H54 (cell line): ENCODE measurements at regions not wholly inside any gene's neighbourhood (a gene's known extent, or its start where the extent isn't known, plus 50 kb on each side); places are given as distances from the start of the nearest gene placed in this dataset.
"Not testable (repeated sequence)": the region's sequence is repeated elsewhere in the genome, so short reads cannot be mapped to it uniquely, and the experiment has no call there.

Experiments
- DNase-seq: peaks from one replicate; pipeline ENCODE4 v3.0.0; 2011; ENCODE audit warnings: low spot score, mixed read lengths; ENCODE audit not compliant: insufficient read length
- FAIRE-seq: peaks from 3 replicates; lab custom pipeline; 2011; peaks lifted over from hg19 to GRCh38; lab: Jason Lieb, UNC
- POLR2A ChIP-seq: IDR thresholded peaks from 2 replicates; pipeline ENCODE4 v1.6.1; 2011; ENCODE audit warnings: low read depth, mild to moderate bottlenecking, low read length

DNA sequence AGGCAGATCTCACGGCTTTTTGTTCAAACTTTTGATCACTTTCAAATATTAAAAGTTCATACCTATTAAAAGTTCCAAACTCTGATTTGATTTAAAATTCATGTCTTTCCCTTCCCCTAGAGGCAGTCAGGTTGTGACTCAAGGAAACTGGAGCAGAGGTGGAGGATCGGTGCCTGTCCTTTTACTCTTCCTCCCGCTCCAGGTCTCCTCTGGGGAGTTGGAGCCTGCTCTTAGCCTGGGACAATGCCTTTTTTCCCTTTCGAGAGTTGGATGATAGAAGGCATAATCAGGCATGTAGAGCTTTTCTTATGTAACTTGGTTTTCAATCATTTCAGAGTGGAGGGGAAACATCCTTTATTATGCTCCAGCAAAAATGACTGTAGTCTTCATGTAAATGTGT, 1706.1 kb upstream of the CELF4 start:
- FAIRE-seq (no peak), DNase-seq (no peak)
- no peak for TF ChIP-seq POLR2A

DNA sequence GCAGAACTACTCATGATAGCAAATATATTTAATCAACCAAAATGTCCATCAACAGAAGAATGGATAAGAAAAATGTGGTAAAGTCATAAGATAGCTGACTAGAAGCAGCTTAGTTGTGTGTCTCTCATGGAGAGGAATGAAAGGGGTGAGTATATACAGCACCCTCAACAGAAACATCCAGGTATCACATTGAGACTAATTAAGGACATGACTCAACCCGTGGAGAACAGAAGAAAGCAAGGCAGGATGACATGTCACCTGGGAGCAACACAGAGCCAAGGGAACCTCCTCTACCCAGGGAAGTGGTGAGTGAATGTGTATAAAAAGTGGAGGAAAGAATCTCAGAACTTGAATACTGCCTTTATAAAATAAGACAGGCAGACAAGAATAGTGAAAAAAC, 1695.0 kb upstream of the CELF4 start:
- no peak for FAIRE-seq
- TF ChIP-seq POLR2A, result no peak

DNA sequence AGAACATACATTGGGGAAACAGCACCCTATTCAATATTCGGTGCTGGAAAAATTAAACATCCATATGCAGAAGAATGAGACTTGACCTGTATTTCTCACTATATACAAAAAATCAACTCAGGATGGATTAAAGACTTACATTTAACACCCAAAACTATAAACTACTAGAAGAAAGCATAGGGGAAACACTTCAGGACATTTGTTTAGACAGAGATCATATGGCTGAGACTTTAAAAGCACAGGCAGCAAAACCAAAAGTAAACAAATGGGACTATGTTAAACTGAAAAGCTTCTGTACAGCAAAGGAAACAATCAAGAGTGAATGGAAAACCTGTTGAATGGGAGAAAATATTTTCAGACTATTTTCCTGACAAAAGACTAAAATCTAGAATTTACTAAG, 1694.1 kb upstream of the CELF4 start:
- FAIRE-seq (no peak), DNase-seq (no peak)
- TF ChIP-seq POLR2A, result no peak

More for the DNA sequence above, 1695.0 kb upstream of the CELF4 start:
- no peak for DNase-seq

DNA sequence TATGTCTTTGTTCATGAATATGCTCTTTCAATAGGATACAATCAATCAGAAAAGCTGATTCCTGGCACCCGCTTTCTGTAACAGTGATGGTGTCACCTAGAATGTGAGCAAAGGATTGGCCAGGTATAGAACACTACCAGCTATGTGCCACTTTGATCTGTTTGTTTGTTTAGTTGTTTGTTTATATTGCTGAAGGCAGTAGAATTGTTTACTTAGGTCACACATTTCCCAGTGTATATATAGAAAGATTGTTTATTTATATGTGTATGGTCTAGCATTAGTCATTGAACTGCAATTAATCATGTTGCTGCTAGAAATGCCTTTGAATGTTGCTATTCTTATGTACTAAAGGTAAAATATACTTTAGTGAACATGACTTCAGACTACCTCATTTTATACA, 1678.6 kb upstream of the CELF4 start:
- FAIRE-seq, result no peak
- no peak for DNase-seq

DNA sequence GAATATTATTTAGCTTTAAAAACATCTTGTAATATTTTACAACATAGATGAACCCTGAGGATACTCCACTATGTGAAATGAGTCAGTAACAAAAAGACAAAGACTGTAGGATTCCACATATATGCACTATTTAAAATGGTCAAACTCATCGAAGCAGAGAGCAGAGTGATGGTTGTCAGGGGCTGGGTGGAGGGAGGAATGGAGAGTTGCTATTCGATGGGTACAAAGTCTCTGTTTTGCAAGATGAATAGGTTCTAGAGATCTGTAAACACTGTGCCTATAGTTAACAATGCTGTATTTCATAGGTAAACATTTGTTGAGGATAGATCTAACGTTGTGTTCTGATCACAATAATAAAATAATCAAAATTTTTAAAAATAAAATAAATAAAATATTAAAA, 1675.9 kb upstream of the CELF4 start:
- FAIRE-seq (no peak), DNase-seq (no peak)
- TF ChIP-seq POLR2A, result no peak

More for the DNA sequence above, 1678.6 kb upstream of the CELF4 start:
- no peak for TF ChIP-seq POLR2A

DNA sequence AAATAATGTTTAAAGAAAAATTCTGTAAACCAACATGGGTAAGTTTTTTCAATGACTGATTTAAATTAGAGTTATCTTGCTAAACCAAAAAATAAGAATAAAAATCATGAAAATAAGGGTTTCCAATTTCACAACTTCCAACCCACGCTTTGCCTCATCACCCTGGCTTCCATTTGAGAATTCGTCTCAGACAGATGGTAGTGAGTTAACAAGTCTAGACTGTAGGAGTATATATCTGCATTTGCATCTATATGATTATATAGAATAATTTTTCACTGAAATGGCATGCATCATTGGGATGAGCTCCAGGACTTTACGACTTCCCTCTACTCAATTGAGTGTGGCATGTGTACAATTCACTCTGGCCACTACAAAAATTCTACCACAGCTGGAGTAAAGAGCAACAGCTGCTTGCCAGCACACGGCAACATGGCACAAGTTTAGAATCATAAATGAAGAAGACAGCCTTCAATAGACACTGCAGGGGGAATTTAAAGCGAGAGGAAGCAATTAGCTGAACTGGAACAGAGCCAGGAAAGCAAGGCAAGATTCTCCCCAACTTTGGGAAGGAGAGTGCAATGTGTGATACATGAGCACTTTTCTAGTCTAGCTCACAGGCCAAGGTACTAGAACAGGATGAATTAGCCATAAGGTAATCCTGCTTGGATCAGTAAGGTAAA, 1673.5 kb upstream of the CELF4 start:
- FAIRE-seq, result no peak
- no peak for DNase-seq
- no peak for TF ChIP-seq POLR2A

DNA sequence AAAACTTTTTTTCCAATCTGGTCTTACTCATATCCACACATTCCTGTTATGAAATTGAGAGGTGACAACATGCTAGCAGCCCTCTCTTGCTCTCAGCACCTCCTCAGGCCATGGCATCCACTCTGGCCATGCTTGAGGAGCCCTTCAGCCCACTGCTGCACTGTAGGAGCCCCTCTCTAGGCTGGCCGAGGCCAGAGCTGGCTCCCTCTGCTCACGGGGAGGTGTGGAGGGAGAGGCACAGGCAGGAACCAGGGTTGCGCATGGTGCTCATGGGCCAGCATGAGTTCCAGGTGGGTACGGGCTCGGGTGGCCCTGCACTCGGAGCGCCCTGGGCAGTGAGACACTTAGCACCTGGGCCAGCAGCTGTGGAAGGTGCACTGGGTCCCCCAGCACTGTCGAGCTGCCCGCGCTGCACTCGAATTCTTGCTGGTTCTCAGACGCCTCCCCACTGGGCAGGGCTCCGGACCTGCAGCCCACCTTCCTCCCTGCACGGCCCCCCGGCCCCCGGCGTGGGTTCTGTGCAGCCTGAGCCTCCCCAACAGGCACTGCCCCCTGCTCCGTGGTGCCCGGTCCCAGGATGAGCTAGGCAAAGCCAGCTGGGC, 1669.6 kb upstream of the CELF4 start:
- TF ChIP-seq POLR2A, result no peak
- DNase-seq (no peak), FAIRE-seq (no peak)

DNA sequence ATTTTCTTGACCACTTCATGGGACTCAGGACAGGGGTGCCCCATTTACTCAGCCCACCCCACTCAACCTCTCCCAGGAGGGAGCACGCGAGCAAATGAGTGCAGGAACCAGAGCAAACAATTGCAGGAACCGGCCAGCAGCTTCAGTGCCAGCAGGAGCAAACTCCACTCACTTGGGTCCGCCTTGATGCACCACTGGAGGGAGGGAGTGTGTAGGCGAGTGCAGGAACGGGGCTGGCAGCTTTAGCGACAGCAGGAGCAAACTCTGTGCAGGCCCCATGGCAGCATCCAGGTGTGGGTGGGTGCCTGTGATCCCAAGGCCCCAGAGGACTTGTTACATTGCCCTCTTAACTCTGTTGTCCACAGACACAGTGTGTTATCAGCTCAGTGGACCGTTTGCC, 1667.3 kb upstream of the CELF4 start:
- no peak for DNase-seq
- no peak for TF ChIP-seq POLR2A
- no peak for FAIRE-seq

DNA sequence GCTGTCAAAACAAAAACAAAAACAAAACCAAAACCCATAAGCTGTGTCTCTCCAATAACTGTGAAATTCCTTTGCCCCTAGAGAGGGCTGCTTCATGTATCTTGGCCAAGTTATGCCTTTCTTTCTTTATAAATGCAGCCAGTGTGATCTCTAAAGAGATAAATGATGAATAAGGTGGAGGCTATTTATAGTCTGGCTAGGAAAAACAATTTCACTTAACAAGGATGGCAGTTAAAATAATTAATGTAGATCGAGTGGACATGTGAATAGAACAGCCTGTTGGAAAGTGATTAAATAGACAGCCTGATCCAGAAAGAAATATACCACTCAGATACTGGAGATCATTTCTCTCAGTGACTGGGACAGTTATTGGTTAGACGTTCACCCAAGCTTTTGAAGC, 1666.9 kb upstream of the CELF4 start:
- FAIRE-seq, result no peak
- TF ChIP-seq POLR2A, result no peak

DNA sequence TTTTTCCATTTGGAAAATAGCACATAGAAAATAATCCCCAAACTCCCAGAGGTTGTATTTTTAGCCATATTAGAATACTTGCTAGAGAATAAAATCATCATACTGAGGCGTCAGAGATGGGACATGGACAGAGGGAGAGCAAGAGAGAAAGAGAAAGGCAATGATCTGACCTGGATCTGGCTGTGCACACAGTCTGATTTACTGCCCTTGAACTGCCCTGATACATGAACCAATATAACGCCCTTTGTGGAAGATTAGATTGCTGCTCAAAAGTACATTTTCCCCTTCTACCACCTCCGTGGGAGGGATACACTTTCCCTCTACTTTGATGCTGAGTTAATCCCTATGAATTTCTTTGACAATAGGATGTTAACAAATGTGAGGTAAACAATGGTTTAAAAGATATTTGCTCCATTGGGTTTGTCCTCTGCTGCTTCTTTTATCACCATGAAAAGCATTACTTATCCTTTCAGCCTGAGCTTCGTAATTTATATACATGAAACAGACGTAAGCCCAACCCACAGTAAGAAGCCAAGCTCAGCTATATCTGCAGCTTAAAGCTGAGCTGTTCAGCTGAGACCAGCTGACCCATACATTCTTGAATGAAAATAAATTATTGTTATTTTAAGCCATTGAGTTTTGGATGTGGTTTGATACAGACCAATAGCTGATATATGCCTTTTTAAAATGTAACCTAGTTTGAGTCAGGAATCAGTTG, 1664.6 kb upstream of the CELF4 start:
- TF ChIP-seq POLR2A, result no peak
- DNase-seq (no peak), FAIRE-seq (no peak)

More for the DNA sequence above, 1666.9 kb upstream of the CELF4 start:
- DNase-seq, result no peak

DNA sequence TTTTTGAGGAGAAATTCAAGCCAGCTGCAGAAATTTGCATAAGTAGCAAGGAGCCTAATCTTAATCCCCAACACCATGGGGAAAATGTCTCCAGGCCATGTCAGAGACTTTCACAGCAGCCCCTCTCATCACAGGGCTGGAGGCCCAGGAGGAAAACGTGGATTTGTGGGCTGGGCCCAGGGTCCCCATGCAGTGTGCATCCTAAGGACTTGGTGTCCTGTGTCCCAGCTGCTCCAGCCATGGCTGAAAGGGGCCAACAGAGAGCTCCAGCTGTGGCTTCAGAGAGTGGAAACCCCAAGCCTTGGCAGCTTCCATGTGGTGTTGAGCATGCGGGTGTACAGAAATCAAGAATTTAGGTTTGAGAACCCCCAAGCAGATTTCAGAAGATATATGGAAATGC, 1662.2 kb upstream of the CELF4 start:
- not testable (repeated sequence) for FAIRE-seq, DNase-seq

DNA sequence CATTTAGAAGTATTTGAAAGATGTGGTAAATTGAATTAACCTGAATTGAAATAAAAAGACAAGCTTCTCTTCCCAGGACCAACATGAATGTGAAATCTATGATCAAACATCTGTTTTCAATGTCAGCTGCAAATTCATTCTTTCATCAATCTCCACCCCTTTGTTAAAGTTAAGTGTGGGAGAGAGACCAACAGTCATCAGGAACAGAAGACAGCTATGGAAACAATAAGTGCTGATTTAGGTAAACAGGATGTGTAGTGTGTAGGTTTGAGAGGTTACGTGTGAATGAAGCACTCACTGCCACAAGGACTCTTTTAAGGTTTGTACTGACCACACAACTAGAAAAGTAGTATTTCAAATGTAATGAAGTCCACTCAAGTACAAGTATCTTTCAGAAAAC, 1659.8 kb upstream of the CELF4 start:
- no peak for FAIRE-seq
- no peak for DNase-seq
- no peak for TF ChIP-seq POLR2A

DNA sequence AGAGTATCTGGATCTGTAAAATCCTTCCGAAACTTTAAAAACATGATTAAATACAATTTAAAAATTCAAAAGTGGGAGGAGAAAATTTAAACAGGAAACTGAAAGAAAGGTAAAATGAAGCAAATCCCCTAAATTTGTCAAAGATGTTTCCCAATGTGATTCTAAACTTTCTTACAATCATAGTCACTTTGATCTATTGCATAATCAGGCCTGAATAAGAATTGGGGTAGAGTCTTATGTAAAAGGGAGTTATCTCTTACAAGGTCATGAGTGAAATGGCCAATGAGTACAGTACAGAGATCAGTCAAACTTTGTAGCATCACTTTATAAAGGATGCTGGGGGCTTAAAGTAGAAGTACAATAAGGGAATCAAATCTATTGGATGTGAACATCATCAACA, 1657.7 kb upstream of the CELF4 start:
- no peak for DNase-seq
- no peak for FAIRE-seq
- TF ChIP-seq POLR2A, result no peak

DNA sequence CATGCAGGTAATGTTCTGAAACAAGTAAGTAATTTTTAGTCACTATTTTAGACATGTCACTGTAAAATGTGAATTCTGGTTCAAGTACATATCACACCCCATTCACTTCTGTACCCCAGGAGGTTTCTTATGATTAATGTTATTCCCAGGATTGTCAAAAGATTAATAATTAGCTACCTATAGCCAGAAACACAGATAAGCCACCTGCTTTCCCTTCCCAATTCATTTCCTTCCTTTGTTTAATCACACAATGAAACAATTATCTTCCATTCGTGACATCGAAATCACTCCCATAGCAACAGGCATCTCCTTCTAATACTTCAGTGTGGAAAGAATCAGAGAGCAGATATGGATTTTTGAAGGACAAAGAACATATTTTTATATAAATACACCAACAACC, 1650.3 kb upstream of the CELF4 start:
- TF ChIP-seq POLR2A, result no peak
- DNase-seq (no peak), FAIRE-seq (no peak)
